ENCODE measurements at regions not wholly inside any gene's neighbourhood (a gene's known extent, or its start where the extent isn't known, plus 50 kb on each side); places are given as distances from the start of the nearest gene placed in this dataset.

DNA sequence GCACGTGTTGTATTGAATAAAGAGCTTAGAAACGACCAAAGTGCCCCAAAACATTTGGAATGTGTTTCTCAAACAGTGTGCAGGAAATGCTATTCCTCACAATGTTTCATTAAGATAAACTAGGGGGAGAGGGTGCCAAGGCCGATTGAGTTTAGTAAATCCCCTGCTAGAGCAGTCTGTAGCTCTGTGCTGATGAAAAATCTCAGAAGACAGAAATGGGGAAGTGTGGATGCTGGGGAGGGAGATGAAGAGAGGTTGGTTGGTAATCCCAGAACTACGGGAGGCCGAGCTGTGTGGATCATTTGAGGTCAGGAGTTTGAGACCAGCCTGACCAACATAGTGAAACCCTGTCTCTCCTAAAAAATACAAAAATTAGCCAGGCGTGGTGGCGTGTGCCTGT is 121.2 kb downstream of the FOXB1 start:
- TF ChIP-seq, protein P1, sequence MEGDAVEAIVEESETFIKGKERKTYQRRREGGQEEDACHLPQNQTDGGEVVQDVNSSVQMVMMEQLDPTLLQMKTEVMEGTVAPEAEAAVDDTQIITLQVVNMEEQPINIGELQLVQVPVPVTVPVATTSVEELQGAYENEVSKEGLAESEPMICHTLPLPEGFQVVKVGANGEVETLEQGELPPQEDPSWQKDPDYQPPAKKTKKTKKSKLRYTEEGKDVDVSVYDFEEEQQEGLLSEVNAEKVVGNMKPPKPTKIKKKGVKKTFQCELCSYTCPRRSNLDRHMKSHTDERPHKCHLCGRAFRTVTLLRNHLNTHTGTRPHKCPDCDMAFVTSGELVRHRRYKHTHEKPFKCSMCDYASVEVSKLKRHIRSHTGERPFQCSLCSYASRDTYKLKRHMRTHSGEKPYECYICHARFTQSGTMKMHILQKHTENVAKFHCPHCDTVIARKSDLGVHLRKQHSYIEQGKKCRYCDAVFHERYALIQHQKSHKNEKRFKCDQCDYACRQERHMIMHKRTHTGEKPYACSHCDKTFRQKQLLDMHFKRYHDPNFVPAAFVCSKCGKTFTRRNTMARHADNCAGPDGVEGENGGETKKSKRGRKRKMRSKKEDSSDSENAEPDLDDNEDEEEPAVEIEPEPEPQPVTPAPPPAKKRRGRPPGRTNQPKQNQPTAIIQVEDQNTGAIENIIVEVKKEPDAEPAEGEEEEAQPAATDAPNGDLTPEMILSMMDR (IDR thresholded peaks at IDR 0.05), result no peak
- Histone ChIP-seq H3K4me3 (no peak overlapping the region), H3K4me1 (no peaks in the 10 kb centered on the region), H3K9ac (ENCODE audit: low read depth in 2 of 2, low read length in 2 of 2) (no peak overlapping the region), H3K9me3 (no peaks in the 10 kb centered on the region), H3K27me3 (no peaks in the 10 kb centered on the region), H3K36me3 (no peaks in the 10 kb centered on the region), H3K27ac (no peak overlapping the region)
- intact Hi-C loops (cut with DNase I), result no loop called here
- DNase-seq, result no peak

DNA sequence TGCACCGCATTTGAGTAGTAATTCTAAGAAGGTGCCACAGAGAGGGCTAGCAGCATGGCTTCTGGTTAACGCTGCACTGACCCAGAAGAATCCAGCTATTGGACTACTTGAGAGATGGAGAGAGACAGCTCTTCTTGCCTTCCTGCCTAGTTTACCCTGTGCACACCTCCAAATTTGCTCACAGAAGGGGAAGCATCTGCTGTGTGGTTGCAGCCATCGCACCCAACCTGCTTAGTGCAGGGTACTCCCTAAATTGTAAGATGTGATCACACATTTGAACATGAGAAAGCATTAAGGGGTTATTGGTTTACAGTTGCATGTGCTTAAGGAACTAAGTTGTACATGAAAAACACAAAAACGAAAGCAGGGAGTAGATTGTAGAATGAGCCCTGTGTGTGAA is 122.1 kb downstream of the FOXB1 start:
- no peak for DNase-seq
- no peak overlapping the region for H3K27ac ChIP-seq
- H3K27me3 ChIP-seq, result no peaks in the 10 kb centered on the region
- no peaks in the 10 kb centered on the region for H3K36me3 ChIP-seq
- no peak overlapping the region for H3K9ac ChIP-seq (ENCODE audit: low read depth in 2 of 2, low read length in 2 of 2)
- TF ChIP-seq, protein P1 (IDR thresholded peaks at IDR 0.05), result no peak
- intact Hi-C loops (cut with DNase I), result no loop called here
- no peaks in the 10 kb centered on the region for H3K4me1 ChIP-seq
- H3K9me3 ChIP-seq, result no peaks in the 10 kb centered on the region
- no peak overlapping the region for H3K4me3 ChIP-seq

DNA sequence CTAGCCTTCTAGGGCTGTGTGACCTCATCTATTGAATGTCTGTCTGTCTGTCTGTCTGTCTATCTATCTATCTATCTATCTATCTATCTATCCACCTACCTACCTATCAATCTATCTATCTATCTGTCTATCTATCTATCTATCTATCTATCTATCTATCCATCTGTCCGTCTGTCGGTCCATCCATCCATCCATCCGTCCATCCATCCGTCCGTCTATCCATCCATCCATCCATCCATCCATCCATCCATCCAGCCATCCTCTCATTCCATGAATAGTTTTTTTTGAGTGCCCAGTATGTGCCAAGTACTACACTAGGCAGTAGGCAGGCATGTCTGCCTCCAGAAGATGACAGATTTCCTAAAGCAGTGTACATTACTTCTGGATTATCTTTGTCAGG is 122.5 kb downstream of the FOXB1 start:
- TF ChIP-seq, protein P1 (IDR thresholded peaks at IDR 0.05), result no peak
- Histone ChIP-seq H3K36me3 (no peaks in the 10 kb centered on the region), H3K9me3 (no peaks in the 10 kb centered on the region), H3K27me3 (no peaks in the 10 kb centered on the region), H3K27ac (no peak overlapping the region), H3K9ac (ENCODE audit: low read depth in 2 of 2, low read length in 2 of 2) (no peak overlapping the region), H3K4me3 (no peak overlapping the region), H3K4me1 (no peaks in the 10 kb centered on the region)
- intact Hi-C loops (cut with DNase I), result no loop called here
- no peak for DNase-seq

DNA sequence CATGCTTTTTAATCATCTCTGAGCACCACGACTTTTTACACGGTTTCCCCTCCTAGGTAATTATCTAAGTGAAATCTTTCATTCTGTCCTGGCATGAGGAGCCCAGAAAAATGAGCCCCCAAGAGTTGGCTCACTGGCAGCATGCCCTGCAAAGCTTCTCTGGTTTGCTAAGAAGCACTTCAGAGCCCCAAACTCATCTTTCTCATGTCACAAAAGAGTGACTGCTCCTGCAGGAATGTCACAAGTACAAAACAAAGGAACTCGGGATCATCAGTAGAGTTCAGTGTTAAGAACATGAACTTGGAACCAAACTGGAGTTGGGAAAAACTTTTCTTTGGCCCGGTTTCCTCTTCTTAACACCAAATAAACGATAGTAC is 123.9 kb downstream of the FOXB1 start:
- H3K4me1 ChIP-seq, result no peaks in the 10 kb centered on the region
- DNase-seq, result no peak
- no peaks in the 10 kb centered on the region for H3K27me3 ChIP-seq
- intact Hi-C loops (cut with DNase I), result no loop called here
- no peaks in the 10 kb centered on the region for H3K36me3 ChIP-seq
- peak overlapping the region; percentile 37 for H3K4me3 ChIP-seq
- TF ChIP-seq, protein P1 (IDR thresholded peaks at IDR 0.05), result no peak
- H3K9me3 ChIP-seq, result no peaks in the 10 kb centered on the region
- peak overlapping the region; percentile 11 for H3K27ac ChIP-seq
- peak overlapping the region; percentile 16 to 27 for H3K9ac ChIP-seq (ENCODE audit: low read depth in 2 of 2, low read length in 2 of 2)

DNA sequence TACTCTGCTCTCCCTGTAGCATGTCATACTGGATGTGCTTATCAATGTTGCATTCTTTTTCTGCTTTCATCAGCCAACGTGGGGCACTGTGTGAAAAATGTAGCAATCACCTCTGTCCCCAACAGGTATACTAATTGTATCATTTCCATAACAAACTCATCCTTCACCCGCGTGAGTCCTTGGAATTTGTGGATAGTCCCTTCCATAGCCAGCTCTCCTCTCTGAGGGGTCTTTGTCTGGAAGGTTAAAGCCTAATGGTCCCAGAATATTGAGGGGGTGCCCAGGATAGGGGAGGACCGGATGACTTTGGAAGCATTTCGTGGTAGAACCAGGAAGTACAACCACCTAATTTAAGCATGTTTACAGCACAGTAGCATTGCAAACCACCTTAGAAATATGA is 124.6 kb downstream of the FOXB1 start:
- intact Hi-C loops (cut with DNase I), result no loop called here
- H3K36me3 ChIP-seq, result no peaks in the 10 kb centered on the region
- DNase-seq, result no peak
- TF ChIP-seq, protein P1 (IDR thresholded peaks at IDR 0.05), result no peak
- no peaks in the 10 kb centered on the region for H3K9me3 ChIP-seq
- H3K27ac ChIP-seq, result no peak overlapping the region
- H3K27me3 ChIP-seq, result no peaks in the 10 kb centered on the region
- no peak overlapping the region for H3K4me3 ChIP-seq
- H3K9ac ChIP-seq (ENCODE audit: low read depth in 2 of 2, low read length in 2 of 2), result no peak overlapping the region
- H3K4me1 ChIP-seq, result no peaks in the 10 kb centered on the region

DNA sequence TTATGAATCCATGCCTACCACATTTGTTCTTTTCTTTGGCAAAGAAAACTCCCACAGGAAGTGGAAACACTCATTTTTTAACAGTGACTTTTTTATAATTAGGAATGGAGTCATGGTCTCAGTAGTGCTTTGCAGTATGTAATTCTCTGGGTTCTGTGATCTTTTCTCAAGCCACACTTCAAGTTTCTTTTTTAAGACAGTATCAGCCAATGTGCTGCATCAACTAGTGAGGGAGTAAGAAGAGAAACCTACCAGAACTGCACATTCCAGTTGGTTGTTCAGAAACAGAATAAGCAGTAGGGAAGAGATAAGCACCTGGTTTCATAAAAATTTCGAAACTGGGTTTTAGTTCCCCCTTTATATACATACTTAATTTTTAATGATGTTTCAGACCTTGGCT is 126.3 kb downstream of the FOXB1 start:
- Histone ChIP-seq H3K4me1 (no peaks in the 10 kb centered on the region), H3K9me3 (no peaks in the 10 kb centered on the region), H3K36me3 (no peaks in the 10 kb centered on the region), H3K4me3 (no peak overlapping the region), H3K27ac (no peak overlapping the region), H3K9ac (ENCODE audit: low read depth in 2 of 2, low read length in 2 of 2) (no peak overlapping the region), H3K27me3 (no peaks in the 10 kb centered on the region)
- TF ChIP-seq, protein P1 (IDR thresholded peaks at IDR 0.05), result no peak
- intact Hi-C loops (cut with DNase I), result no loop called here
- DNase-seq, result no peak

All from colonic mucosa (tissue), 4 donors.